Cardiac muscle cell (in vitro differentiated cells and primary cell): ENCODE measurements at regions not wholly inside any gene's neighbourhood (a gene's known extent, or its start where the extent isn't known, plus 50 kb on each side); places are given as distances from the start of the nearest gene placed in this dataset.

ENCODE experiments used
- DNase-seq, 2 donors: peaks; one replicate each; pipeline versions ENCODE4 v3.0.0 to v3.0.0-alpha.2; 2010 to 2017; ENCODE audit warnings: low read depth in 1 of 2, low spot score in 1 of 2
- H3K27ac ChIP-seq: fragments of 200-600 bp; sonication (generic); 2 replicates; pipeline ENCODE4 v1.5.1; 2016
- H3K27me3 ChIP-seq: fragments of 200-600 bp; sonication (generic); 2 replicates; pipeline ENCODE4 v1.6.0; 2016; ENCODE audit warnings: control low read depth
- H3K36me3 ChIP-seq: fragments of 200-600 bp; sonication (generic); 2 replicates; pipeline ENCODE4 v1.5.1; 2016; ENCODE audit warnings: control low read depth
- H3K4me1 ChIP-seq: fragments of 200-600 bp; sonication (generic); 2 replicates; pipeline ENCODE4 v1.8.1; 2017; ENCODE audit warnings: low read depth, mild to moderate bottlenecking, mixed run types
- H3K4me3 ChIP-seq: fragments of 200-600 bp; sonication (generic); 2 replicates; pipeline ENCODE4 v1.5.1; 2016; ENCODE audit warnings: mild to moderate bottlenecking
- H3K9me3 ChIP-seq: fragments of 200-600 bp; sonication (generic); 2 replicates; pipeline ENCODE4 v1.5.1; 2017; ENCODE audit warnings: low read depth, mild to moderate bottlenecking, control low read depth
- CTCF ChIP-seq: IDR thresholded peaks from 2 replicates; pipeline ENCODE4 v1.5.1; 2012; ENCODE audit warnings: low read depth, mild to moderate bottlenecking, low read length

GRCh38 chr6:14922706-14923460 lies 323.0 kb upstream of the JARID2 start:
- TF ChIP-seq CTCF = no peak
- H3K27ac ChIP-seq = no peak overlapping the region
- H3K36me3 ChIP-seq = no peaks in the 10 kb centered on the region
- DNase-seq = no peak
- H3K4me1 ChIP-seq = peaks cover 6% of the 10 kb centered on the region
- no peaks in the 10 kb centered on the region for H3K27me3 ChIP-seq
- no peak overlapping the region for H3K4me3 ChIP-seq
- H3K9me3 ChIP-seq = no peaks in the 10 kb centered on the region

GRCh38 chr6:14924126-14925024 lies 321.5 kb upstream of the JARID2 start:
- Histone ChIP-seq H3K4me1 (peaks cover 6% of the 10 kb centered on the region), H3K9me3 (no peaks in the 10 kb centered on the region), H3K27me3 (no peaks in the 10 kb centered on the region), H3K36me3 (no peaks in the 10 kb centered on the region), H3K4me3 (no peak overlapping the region), H3K27ac (no peak overlapping the region)
- peak in 1 of 2 donors; percentile 69 for DNase-seq
- TF ChIP-seq CTCF = no peak

GRCh38 chr6:14925025-14925698 lies 320.7 kb upstream of the JARID2 start:
- no peak overlapping the region for H3K4me3 ChIP-seq
- H3K27ac ChIP-seq = no peak overlapping the region
- TF ChIP-seq CTCF = no peak

GRCh38 chr6:14925699-14926026 lies 320.2 kb upstream of the JARID2 start:
- Histone ChIP-seq H3K27ac (no peak overlapping the region), H3K36me3 (no peaks in the 10 kb centered on the region), H3K4me1 (peaks cover 6% of the 10 kb centered on the region), H3K9me3 (no peaks in the 10 kb centered on the region), H3K27me3 (no peaks in the 10 kb centered on the region), H3K4me3 (no peak overlapping the region)
- DNase-seq = peak in 1 of 2 donors; percentile 85
- TF ChIP-seq CTCF = no peak

More at GRCh38 chr6:14925025-14925698, 320.7 kb upstream of the JARID2 start:
- no peaks in the 10 kb centered on the region for H3K27me3 ChIP-seq
- no peak for DNase-seq
- H3K4me1 ChIP-seq = peaks cover 6% of the 10 kb centered on the region
- no peaks in the 10 kb centered on the region for H3K9me3 ChIP-seq
- no peaks in the 10 kb centered on the region for H3K36me3 ChIP-seq

- Histone ChIP-seq H3K4me1 (peaks cover 8% of the 10 kb centered on the region), H3K9me3 (no peaks in the 10 kb centered on the region), H3K36me3 (no peaks in the 10 kb centered on the region), H3K27me3 (no peaks in the 10 kb centered on the region), H3K27ac (no peak overlapping the region), H3K4me3 (no peak overlapping the region)
- no peak for TF ChIP-seq CTCF
- DNase-seq = no peak
Observed at GRCh38 chr6:14927398-14927797, 318.5 kb upstream of the JARID2 start.
